GM19372 (cell line): ENCODE measurements at regions not wholly inside any gene's neighbourhood (a gene's known extent, or its start where the extent isn't known, plus 50 kb on each side); places are given as distances from the start of the nearest gene placed in this dataset.

Experiments used
- ATAC-seq: cut with Tn5 transposase; IDR thresholded peaks from one replicate; pipeline ENCODE4 v1.9.1; 2021; ENCODE audit warnings: mild to moderate bottlenecking, low read depth, moderate library complexity; ENCODE audit not compliant: unreplicated experiment

DNA sequence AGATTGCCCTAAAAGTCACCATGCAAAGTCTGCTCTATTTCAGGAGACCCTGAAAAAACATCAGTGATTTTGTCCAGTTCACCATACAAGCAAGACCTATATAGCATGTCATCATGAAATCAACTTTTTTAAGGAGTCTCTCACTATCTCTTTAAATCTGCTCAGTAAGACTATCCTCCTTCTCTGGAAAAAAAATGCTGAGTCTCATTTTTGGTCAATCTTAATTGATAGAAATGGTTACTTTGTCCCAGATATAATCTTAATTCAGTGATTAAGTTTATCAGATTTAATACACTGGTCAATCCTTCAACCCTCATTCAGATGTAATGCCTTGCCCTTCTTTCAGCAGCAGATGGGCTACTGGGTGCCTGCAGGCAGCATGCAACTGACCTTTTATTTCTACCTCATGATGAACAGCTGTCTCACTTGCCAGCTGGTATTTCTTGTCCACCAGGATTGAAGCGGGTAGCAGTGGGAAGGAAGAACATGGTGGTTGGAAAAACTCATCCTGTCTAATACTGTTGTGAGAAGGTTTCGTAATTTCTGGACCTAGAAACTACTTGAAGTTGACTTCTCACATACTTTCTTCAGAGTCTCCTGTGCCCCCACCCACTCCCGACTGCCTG lies 375.3 kb downstream of the DNAH5 start:
- ATAC-seq = no peak

DNA sequence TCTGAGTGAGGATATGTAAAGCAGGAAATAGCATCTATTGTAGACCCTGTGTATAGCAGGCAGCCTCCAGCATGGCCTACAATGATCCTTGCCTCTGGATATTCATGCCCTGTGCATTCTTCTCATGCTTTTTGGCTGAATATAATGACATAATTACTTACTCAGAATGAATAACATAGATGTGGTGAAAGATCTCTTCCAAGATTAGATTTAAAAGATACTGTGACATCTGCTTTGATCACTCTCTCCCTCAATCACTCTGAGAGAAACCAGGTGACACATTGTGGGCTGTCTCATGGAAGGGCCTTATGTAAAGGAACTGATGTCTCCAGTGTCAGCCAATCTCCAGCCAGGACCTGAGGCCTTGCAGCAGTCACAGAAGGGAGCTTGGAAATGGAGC lies 376.7 kb downstream of the DNAH5 start:
- ATAC-seq = no peak

DNA sequence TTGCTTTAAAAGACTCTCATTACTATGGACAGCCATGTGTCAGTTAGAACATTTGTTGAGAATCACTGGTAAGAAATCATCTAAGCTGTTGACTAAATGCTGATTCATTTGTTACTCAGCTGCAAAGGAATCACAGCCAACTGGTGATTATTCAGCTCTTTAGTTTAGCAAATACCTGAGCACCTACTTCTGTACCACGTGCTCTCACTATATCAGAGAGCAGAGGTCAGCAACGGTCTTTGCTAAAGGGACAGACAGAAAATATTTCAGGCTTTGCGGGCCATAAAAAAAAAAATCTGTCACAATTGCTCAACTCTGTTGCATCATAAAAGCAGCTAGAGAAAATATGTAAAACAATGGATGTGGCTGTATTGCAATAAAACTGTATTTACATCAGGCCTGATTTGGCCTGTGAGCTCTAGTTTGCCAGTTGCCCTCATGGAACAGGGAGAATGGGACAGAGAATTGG lies 377.6 kb downstream of the DNAH5 start:
- ATAC-seq = no peak

DNA sequence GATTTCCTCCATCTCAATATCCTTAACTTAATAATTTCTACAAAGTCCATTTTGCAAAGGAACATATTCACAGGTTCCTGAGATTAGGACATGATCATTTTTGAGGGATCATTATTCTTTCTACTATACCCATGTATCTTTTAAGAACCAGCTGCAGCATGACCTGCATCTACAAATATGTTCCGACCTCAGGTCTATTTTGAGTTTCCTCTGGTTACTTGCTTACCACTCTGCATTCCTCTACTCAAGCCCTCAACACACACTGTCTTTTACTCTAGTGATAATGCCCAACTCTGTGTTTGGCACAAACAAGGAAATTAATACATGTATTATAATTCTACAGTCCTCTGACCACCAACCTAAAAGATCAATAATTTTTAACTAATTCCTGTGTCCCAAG lies 386.1 kb downstream of the DNAH5 start:
- no peak for ATAC-seq

DNA sequence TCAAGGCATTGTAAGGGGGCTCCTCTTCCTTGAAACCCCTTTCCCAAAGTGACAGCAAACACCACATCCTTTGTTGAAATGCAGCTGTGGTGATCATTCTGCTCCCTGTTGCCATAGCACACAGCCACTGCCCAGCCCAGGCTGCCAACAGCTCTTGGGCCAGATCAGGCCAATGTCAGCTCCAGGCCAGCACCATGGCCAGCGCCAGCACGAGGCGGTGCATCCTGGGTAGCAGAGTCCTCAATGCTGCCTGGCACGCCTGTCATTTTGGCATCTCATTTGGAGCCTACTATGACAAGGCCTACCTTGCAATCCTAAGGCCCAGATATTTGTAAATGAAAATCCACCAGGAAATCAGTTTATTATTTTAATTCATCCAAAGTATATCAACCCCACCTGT lies 390.6 kb downstream of the DNAH5 start:
- no peak for ATAC-seq

DNA sequence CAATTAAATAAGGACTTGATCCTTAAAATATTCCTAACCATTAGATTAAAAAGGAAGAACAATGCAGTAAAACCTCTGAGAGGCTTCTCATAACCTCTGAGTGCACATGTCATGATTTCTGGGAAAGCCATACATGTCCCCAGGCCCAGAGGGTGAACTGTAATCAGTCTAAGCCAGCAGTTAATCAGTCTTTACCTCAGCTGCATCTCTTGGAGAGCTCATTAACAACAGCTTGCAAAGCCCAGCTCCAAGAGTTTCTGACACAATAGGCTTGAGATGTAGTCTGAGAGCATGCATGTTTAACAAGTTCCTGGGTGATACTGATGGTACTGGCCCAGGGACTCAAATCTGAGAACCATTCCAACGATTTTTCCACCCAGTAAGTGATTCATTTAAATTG lies 392.1 kb downstream of the DNAH5 start:
- ATAC-seq = no peak

DNA sequence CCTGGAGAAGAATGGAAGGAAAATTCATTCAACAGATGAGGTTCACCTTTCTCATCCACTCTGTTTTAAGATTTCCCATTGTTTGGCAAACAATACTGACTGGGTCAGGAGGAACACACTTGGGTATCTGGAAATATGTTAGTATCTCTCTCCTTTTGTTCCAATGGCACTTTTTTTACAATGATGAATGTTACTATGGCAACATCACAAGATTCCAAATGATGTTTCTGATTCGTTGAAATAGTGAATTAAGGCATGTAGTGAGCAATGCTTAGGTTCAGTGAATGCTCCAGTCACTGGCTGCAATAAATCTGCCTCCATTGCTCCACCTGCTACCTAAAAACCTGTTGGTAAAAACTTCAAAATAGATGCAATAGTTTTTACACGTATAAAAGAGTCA lies 392.8 kb downstream of the DNAH5 start:
- ATAC-seq = no peak

DNA sequence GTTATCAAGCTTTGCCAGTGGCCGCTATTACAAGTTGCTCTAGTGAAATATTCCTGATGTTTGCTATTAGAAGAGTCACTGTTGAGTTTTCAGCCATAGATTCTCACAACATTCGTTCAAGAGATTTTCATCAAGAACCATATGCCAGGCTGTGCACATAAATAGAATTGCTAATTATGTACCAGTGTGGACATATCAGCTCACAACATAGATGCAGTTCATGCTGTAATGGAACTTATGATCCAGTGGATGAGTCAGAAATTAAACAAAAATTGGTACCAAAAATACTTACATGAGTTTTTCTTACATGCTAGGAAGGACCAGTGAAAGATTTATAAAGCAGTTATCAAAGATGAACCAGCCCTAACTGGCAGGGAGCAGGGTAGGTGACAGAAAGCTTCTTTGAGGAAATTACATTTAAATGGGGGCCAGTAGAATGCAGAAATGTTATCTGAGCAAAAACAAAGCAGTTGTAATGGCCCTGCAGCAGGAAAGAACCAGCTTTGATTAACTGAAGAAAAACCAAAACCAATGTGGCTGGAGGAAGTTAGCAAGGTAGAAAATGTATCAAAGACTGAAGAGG lies 404.2 kb downstream of the DNAH5 start:
- no peak for ATAC-seq

DNA sequence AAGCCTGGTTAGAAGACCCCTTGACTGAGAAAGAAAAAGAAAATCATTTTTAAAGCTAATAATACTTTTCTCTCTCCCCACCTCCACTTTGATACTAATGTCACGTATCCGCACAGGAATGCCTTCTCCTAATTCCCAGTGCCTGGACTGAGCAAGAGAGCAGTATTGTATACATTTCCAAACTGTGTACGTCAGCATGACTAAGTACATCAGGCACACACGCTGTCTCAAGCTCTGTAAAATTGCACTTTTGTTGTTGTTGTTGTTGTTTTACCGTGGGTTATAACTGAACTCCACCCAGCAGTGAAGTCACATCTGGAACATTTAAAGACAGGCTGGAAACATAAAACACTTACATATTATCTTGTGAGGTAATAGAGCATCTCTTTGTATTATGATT lies 407.6 kb downstream of the DNAH5 start:
- ATAC-seq = no peak

DNA sequence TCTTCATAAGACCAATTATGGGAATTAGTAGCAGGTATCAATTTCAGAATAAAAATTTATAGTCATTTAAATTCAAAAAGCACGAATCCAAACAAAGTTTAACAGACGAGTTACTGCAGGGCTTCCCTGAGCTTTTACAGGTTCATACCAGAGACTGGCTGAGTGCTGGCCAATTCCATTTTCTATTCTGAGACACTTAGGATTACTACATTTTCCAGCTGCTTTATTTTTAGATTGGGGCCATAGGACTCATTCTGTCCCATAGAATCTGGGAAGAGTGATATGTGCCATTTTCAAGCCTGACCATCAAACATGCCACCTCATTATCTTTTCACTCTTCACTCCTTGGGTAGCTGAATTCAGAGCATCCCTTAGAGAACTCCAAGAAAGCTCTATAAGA lies 410.7 kb downstream of the DNAH5 start:
- ATAC-seq = no peak

DNA sequence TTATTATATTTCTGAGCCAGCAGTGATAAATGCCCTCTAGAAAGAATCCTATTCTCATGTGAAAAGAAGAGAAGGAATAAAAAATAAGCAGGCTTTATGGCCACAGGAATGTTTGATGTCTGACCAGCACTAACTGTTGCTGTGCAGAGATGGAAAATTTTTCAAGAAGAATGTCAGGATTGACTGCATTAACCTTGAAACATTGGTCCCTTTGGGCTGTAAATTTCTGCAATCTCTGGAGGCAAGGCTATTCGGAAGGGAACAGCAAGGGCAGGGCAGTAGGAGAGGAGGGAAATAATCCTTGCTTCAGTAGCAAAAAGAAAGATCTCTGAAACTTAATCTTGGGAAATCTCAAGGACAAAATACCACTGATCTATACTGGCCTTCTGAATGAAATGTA lies 415.2 kb downstream of the DNAH5 start:
- no peak for ATAC-seq

DNA sequence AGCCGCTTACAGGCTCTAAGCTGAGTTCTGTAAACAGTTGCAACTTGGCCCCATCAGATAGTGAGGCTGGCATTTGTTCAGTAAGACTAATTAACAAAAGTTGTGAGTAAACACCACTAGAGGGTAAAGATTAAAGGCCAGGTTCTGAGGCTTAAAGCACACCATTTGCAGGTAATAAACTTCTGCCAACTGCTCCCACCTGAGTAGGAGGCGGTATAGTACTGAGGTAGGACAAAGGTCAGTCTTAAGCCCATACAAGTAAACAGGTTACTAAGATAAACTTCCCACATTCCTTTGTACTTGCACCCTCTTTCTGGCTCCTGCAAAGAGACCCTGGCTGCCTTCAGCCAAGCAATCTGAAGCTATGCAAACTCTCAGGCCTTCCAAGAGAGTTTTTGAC lies 419.6 kb downstream of the DNAH5 start:
- ATAC-seq = no peak

DNA sequence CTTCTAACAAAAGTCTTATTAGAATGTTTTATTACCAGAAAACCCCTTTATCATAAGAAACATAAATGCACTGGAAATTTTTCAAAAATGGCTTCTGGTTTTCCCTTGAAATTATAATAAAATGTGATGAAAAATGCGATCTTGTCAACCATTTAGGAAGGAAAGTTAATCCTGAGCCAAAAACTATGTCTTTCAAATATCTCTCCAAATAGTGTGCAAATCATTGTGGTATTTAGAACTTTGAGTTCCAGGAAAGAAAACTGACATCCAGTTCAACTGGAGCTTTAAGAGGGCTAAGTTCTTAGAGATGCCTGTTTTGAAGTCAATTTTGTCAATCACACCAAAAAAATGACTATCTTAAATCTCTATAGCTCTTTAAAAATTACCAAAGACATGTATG lies 425.4 kb downstream of the DNAH5 start:
- no peak for ATAC-seq

DNA sequence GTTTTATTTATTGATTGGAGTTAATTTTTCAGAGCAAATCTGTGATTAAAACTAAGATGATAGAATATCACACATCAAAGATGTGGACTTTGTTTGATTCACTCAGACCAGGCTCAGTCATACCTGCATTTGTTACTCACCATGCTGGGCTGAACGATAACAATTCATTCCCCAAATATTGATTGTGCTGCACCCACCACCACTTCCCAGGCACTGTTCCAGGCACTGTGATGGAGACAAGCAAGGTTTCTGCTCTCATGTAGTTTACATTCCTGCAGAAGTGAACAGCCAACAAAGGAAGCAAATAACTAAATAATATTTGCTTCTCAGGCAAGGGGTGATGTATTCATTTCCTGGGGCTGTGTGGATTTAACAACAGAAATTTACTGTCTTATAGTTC lies 428.3 kb downstream of the DNAH5 start:
- ATAC-seq = no peak

DNA sequence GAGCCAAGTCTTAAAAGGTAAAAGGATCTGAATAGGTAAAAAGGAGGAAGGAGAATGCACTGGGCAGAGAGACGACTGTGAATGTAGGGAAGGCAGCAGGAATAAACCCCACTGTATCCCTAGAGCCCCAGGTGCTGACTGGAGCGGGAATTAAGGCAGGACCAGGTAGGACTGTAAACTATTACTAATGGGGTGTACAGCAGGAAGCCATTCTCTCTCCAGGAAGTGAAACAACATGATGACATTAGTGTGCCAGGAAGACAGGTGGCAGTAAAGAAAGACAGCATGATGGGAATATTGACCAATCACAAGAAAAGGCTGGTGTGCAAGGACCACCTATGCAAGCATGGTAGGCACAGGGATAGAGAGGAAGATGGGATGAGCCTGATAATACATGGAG lies 433.0 kb downstream of the DNAH5 start:
- ATAC-seq = no peak

DNA sequence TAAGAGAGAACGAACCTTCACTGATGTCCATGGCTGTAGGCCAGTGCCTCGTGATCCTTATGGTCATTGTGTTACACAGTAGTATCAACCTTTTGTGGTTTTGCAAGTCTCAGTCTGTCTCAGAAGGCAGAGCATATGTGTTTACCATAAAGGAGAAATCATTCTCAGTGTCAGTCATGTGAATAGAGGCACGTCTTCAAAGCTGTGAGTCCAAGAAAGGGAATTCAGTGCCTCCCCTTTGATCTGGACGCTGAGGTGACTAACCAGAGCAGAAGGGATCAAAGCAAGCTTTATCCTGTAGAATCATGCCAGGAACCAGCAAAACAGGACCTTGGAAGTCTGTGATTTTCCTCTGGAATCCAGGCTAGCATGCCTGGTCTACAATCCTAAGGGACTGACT lies 433.9 kb downstream of the DNAH5 start:
- ATAC-seq = no peak

DNA sequence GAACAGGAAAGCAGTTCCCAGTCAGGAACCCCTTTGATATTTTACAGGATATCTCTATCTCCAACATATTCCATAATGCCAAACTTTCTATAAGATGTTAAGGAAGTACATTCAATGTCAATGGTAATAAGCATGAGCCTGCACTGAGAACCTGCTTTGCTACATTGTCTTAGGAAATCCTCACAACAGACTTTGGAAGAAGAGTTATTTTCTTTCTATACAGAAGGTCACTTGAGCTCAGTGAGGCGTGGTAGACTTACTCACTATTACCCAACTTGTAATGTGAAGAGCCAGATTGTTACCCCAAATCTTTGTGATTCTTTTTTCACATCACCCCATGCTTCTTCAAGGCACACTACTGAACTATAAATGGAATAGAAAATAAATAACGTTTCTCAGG lies 435.9 kb downstream of the DNAH5 start:
- no peak for ATAC-seq

DNA sequence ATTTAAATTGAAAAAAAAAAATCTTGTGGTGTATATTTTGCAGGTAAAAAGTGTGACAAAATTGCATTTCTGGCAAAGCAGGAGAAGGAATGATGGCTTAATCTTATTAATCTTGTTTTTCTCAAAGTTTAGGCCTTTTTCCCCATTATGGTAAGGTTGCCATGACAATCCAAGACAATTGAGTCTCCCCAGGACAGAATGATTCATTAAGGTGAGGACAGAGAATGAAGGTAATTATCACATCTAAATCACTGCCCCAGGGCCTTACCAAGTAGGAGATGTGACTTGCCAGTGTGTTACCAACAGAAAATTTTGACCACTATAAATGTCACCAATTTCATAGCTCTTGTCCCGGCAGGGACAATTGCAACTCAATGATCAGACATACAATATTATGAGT lies 439.2 kb downstream of the DNAH5 start:
- ATAC-seq = no peak

DNA sequence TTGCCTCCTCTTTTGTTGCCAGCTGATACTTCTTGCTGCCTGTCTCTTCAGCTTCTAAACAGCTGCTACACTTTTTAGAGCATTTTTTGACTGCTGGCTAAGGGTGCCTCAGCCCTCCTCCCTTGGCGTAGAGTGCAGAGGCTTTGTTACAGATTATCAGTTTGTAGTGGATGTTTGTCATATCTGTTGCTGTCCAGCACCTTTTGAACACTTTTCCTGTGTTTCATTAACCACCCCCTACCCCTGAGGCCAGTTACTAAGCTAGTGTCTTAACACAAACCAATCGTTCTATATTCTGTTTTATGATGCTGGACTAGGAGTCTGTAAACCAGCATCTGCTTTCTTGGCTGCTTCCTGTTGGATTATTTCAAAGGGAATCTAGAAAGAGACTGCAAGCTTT lies 441.5 kb downstream of the DNAH5 start:
- ATAC-seq = no peak

DNA sequence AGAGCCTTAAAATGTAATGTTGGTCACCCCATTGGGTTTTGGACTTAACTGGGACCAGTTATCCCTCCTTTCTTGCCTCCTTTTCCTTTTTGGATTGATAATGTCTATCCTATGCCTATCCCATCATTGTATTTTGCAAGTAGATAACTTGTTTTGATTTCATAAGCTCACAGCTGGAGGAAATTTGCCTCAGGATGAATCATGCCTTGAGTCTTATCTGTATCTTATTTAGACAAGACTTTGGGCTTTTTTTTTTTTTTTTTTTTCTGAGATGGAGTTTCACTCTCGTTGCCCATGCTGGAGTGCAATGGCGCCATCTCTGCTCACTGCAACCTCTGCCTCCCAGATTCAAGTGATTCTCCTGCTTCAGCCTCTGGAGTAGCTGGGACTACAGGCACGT lies 443.3 kb downstream of the DNAH5 start:
- no peak for ATAC-seq

DNA sequence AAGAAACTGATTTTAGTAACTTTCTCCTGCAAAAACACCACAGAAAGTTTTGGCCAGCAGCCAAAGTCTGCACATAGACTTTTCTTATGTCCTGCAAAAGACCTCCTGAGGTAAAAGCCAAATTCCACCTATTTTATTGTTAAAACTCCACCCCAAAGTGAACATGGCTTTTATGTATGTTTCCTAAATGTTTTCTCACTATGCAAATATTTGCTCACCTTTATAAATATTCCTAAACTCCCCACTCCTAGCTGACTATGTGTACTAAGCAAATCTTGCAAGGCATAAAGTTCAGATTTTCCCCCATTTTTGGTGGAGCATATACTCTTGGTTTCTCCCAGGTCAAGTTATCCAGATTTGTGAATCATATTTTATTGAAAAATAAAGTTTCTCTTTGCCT lies 446.2 kb downstream of the DNAH5 start:
- no peak for ATAC-seq

DNA sequence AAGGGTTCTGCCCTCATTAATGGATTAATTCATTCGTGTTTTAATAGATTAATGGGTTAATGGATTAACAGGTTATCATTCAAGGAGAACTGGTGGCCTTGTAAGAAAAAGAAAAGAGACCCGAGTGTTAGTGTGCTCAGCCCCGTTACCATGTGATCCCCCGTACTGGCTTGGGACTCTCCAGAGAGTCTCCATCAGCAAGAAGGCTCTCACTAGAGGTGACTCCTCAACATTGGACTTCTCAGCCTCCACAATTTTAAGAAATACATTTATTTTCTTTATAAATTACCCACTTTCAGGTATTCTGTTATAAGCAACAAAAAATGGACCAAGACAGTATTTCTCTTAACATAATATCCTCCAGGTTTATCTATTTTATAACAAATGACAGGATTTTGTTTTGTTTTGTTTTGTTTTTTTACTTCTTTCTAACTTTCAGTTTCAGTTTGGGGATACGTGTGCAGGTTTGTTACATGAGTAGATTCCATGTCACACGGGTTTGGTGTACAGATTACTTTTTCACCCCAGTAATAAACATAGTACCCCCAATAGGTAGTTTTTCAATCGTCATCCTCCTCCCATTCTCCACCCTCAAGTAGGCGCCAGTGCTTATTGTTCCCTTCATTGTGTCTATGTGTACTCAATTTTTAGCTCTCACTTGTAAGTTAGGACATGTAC lies 456.1 kb downstream of the DNAH5 start:
- ATAC-seq = no peak
